SH-SY5Y (cell line): ENCODE measurements at regions not wholly inside any gene's neighbourhood (a gene's known extent, or its start where the extent isn't known, plus 50 kb on each side); places are given as distances from the start of the nearest gene placed in this dataset.

ENCODE experiments used
- GATA2 ChIP-seq: IDR thresholded peaks from 2 replicates; pipeline ENCODE4 v1.6.1; 2011; ENCODE audit warnings: mild to moderate bottlenecking, low read depth, low read length
- GATA3 ChIP-seq: IDR thresholded peaks from 2 replicates; pipeline ENCODE4 v1.6.1; 2011; ENCODE audit warnings: low read depth, mild to moderate bottlenecking, low read length, moderate library complexity

- TF ChIP-seq GATA2 (no peak), GATA3 (no peak)
Observed at GRCh38 chr12:58089588-58089987, 148.2 kb downstream of the ATP23 start.
